ENCODE measurements at regions not wholly inside any gene's neighbourhood (a gene's known extent, or its start where the extent isn't known, plus 50 kb on each side); places are given as distances from the start of the nearest gene placed in this dataset.

DNA sequence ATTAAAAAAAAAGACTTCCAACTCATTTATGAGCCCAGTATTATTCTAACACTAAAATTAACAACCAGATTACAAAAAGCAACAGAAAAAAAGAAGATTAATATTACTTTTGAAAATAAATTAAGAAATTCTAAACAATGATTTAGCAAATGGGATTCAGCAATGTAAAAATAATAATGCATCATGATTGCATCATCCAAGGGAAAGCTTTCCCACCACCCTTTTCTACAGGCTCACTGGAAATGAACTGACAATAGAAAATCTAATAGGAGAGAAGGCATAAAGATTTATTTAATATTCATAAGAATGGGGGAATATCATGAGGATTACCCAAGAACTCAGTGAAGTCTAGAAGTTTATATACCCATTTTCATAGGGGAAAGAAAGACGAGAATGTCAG lies 1671.9 kb downstream of the NCAM2 start:
- Mint-ChIP-seq H3K36me3 (peaks cover 1% of the 10 kb centered on the region), H3K27me3 (no peaks in the 10 kb centered on the region), H3K4me3 (no peak overlapping the region), H3K4me1 (no peaks in the 10 kb centered on the region), H3K9me3 (ENCODE audit: low read depth) (peaks cover 17% of the 10 kb centered on the region), H3K27ac (no peak overlapping the region)
- no peak for DNase-seq
- ATAC-seq, result no peak
- CTCF ChIA-PET, result no interaction called here

DNA sequence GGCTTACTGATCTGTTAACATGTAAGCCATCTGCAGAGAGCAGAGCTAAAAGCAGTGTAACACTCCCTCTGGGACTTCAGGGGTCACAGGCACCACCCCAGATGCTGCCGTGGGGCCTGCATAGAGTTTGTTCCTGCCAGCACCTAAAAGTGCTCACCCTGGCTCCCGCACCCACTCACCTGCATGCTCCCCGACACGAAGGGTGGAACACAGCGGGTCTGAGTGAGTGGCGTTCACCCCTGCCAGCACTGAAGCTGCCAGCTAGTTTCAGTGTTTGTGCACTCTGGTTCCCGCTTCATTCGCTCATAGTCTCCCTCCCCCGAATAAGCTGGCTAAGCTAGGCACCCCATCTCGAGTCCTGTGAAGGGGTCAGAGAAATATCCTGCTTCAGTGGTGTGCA lies 1681.0 kb downstream of the NCAM2 start:
- CTCF ChIA-PET, result no interaction called here

DNA sequence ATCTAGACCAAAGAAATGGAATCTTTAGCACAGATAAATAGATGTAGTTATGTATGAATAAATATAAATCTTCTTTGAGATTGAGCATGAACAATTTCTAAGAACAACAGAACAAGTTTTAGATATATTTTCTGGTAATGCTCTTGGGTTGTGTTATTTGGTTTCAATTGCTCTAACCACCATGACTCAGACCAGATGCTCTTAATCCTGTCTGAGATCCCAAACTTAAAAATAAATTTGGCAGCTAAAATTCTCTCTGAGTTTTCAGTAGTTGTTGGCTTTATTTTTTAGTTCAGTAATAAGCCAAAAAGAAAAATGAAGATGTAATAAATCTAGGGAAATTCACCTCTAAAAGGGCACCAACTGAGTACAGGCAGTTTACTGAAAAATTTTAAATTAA lies 1693.4 kb downstream of the NCAM2 start:
- Mint-ChIP-seq H3K36me3 (no peaks in the 10 kb centered on the region), H3K4me1 (no peaks in the 10 kb centered on the region), H3K4me3 (no peak overlapping the region), H3K27me3 (no peaks in the 10 kb centered on the region), H3K9me3 (ENCODE audit: low read depth) (peaks cover 26% of the 10 kb centered on the region), H3K27ac (no peak overlapping the region)
- DNase-seq (no peak), ATAC-seq (no peak)
- CTCF ChIA-PET, result no interaction called here

More for the DNA sequence above, 1681.0 kb downstream of the NCAM2 start:
- Mint-ChIP-seq H3K27ac (no peak overlapping the region), H3K36me3 (no peaks in the 10 kb centered on the region), H3K4me3 (no peak overlapping the region), H3K4me1 (no peaks in the 10 kb centered on the region), H3K9me3 (ENCODE audit: low read depth) (peaks cover 11% of the 10 kb centered on the region), H3K27me3 (no peaks in the 10 kb centered on the region)
- DNase-seq (no peak), ATAC-seq (no peak)

DNA sequence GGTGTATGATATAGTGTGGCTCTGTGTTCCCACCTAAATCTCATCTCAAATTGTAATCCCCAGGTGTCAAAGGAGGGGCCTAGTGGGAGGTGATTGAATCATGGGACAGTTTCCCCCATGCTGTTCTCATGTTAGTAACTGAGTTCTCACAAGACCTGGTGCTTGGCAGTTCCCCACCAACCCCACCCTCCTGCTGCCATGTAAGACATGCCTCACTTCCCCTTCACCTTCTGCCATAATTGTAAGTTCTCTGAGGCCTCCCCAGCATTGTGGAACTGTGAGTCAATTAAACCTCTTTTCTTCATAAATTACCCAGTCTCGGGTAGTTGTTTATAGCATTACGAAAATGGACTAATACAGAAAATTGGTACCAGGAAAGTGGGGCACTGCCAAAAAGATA lies 1705.3 kb downstream of the NCAM2 start:
- DNase-seq (no peak), ATAC-seq (no peak)
- no peaks in the 10 kb centered on the region for H3K27me3 Mint-ChIP-seq
- no peaks in the 10 kb centered on the region for H3K4me1 Mint-ChIP-seq
- no peaks in the 10 kb centered on the region for H3K9me3 Mint-ChIP-seq (ENCODE audit: low read depth)
- H3K36me3 Mint-ChIP-seq, result no peaks in the 10 kb centered on the region
- no peak overlapping the region for H3K4me3 Mint-ChIP-seq
- CTCF ChIA-PET, result no interaction called here
- no peak overlapping the region for H3K27ac Mint-ChIP-seq

DNA sequence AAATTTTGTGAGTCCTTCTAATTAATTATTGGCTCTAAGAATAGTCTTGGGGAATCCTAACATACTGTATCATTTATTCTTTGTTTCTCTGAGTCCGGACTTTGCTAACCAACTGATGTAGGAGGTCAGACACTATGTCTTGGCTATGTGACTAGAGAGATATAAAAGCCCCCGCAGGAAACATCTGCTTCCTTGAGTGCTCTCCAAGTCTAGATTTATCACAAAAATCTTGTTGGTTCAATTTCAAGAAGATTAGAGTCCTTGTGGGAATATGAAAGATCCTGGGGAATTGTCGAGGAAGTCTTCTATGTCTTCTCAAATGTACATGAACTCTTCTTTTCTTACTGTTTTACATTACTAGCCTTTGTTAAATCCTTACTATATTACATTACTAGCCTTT lies 1712.5 kb downstream of the NCAM2 start:
- Mint-ChIP-seq H3K27ac (no peak overlapping the region), H3K36me3 (no peaks in the 10 kb centered on the region), H3K27me3 (no peaks in the 10 kb centered on the region), H3K9me3 (ENCODE audit: low read depth) (peaks cover 7% of the 10 kb centered on the region), H3K4me1 (no peaks in the 10 kb centered on the region), H3K4me3 (no peak overlapping the region)
- CTCF ChIA-PET, result no interaction called here
- DNase-seq (no peak), ATAC-seq (no peak)

DNA sequence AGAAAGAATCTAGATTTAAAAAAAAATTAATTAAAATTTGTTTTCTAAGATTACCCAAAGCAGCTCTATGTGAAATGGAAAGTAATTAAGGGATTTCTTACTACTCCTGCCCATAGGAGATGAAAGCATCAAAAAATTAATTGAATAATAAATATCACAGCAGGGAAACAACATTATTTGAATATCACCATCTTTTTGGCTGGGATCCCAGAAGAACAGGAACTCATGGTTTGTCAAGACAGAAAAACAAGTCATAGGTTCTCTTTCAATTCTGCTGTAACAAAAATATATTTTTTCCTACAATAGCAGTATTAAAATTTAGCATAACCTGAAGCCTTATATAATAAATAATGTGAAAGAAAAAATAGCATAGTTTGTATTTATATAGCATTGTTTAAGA lies 1713.4 kb downstream of the NCAM2 start:
- DNase-seq (no peak), ATAC-seq (no peak)
- CTCF ChIA-PET, result no interaction called here
- no peaks in the 10 kb centered on the region for H3K4me1 Mint-ChIP-seq
- H3K27ac Mint-ChIP-seq, result no peak overlapping the region
- H3K36me3 Mint-ChIP-seq, result no peaks in the 10 kb centered on the region
- H3K27me3 Mint-ChIP-seq, result no peaks in the 10 kb centered on the region
- peaks cover 8% of the 10 kb centered on the region for H3K9me3 Mint-ChIP-seq (ENCODE audit: low read depth)
- H3K4me3 Mint-ChIP-seq, result no peak overlapping the region

DNA sequence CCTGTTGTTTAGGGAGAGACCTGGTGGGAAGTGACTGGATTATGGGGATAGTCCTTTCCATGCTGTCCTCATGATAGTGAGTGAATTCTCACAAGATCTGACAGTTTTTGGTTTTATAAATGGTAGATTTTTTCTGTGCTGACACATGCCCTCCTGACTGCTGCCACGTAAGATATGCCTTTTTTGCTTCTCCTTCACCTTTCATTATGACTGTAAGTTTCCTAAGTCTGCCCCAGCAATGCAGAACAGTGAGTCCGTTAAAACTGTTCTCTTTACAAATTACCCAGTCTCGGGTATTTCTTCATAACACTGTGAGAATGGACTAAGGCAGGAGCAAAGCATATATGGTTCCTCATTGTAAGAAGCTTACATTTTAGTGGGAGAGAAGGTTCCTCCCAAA lies 1727.2 kb downstream of the NCAM2 start:
- no peaks in the 10 kb centered on the region for H3K27me3 Mint-ChIP-seq
- CTCF ChIA-PET, result no interaction called here
- no peaks in the 10 kb centered on the region for H3K36me3 Mint-ChIP-seq
- H3K27ac Mint-ChIP-seq, result no peak overlapping the region
- no peak for DNase-seq
- ATAC-seq, result no peak
- H3K9me3 Mint-ChIP-seq (ENCODE audit: low read depth), result peaks cover 10% of the 10 kb centered on the region
- no peak overlapping the region for H3K4me3 Mint-ChIP-seq
- no peaks in the 10 kb centered on the region for H3K4me1 Mint-ChIP-seq

DNA sequence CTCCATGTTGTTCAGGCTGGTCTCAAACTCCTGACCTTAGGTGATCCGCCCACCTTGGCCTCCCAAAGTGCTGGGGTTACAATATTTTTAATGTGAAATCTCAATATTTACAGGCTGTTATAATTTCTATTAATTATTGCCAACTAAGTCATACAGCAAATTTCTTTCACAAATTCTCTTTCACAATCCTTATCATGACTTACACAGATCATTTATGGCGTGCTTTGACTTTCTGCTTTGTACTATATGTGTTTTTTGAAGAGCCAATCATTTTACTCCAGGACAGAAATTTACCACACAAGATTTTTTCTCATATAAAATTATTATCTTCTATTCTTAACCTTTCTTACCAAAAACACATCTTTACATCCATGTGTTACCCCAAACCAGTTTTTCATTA lies 1729.9 kb downstream of the NCAM2 start:
- no peaks in the 10 kb centered on the region for H3K36me3 Mint-ChIP-seq
- CTCF ChIA-PET, result no interaction called here
- H3K27ac Mint-ChIP-seq, result no peak overlapping the region
- ATAC-seq, result no peak
- no peak for DNase-seq
- H3K4me3 Mint-ChIP-seq, result no peak overlapping the region
- no peaks in the 10 kb centered on the region for H3K27me3 Mint-ChIP-seq
- H3K9me3 Mint-ChIP-seq (ENCODE audit: low read depth), result peaks cover 18% of the 10 kb centered on the region
- H3K4me1 Mint-ChIP-seq, result no peaks in the 10 kb centered on the region

DNA sequence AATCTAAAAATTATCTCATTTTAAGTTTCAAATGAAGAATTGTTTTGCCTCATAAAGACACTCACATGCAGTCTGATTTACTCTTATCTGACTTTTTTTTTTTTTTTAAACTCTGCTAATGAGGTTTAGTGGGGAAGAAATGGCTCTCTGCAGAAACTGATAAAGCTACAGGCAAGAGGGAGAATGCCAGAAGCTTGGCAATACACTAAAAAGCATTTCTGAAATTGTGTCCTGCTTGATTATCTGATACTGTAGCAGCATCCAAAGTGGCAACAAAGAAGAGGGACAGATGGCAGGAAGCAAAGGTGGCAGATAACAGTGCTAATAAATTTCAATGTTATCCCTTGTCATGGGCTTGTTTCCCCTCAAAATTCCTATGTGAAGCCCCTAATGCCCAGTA lies 1744.9 kb downstream of the NCAM2 start:
- H3K9me3 Mint-ChIP-seq (ENCODE audit: low read depth), result peaks cover 4% of the 10 kb centered on the region
- H3K27ac Mint-ChIP-seq, result no peak overlapping the region
- ATAC-seq (no peak), DNase-seq (no peak)
- CTCF ChIA-PET, result no interaction called here
- H3K36me3 Mint-ChIP-seq, result no peaks in the 10 kb centered on the region
- H3K4me3 Mint-ChIP-seq, result no peak overlapping the region
- no peaks in the 10 kb centered on the region for H3K27me3 Mint-ChIP-seq
- H3K4me1 Mint-ChIP-seq, result no peaks in the 10 kb centered on the region

DNA sequence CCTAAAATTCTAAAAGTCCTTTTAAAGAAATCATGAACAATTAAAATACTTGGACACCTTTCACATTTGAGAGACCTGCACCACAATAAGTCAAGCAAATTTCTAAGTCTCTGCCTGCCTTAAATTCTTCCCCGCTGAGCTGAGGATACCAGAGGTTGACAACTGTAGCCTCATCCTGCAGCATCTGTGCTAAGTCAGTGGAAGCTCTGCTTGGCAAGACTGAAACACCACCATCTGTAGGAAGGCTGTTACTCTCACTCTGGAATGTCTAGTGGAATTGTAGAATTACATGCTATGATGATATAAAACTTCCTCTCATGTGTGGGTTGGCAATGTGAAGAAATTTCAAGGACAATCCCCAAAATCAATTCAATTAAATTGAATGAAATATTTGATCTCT lies 1756.5 kb downstream of the NCAM2 start:
- DNase-seq (no peak), ATAC-seq (no peak)
- H3K9me3 Mint-ChIP-seq (ENCODE audit: low read depth), result no peaks in the 10 kb centered on the region
- H3K4me3 Mint-ChIP-seq, result no peak overlapping the region
- H3K27me3 Mint-ChIP-seq, result no peaks in the 10 kb centered on the region
- H3K27ac Mint-ChIP-seq, result no peak overlapping the region
- no peaks in the 10 kb centered on the region for H3K36me3 Mint-ChIP-seq
- CTCF ChIA-PET, result no interaction called here
- no peaks in the 10 kb centered on the region for H3K4me1 Mint-ChIP-seq

DNA sequence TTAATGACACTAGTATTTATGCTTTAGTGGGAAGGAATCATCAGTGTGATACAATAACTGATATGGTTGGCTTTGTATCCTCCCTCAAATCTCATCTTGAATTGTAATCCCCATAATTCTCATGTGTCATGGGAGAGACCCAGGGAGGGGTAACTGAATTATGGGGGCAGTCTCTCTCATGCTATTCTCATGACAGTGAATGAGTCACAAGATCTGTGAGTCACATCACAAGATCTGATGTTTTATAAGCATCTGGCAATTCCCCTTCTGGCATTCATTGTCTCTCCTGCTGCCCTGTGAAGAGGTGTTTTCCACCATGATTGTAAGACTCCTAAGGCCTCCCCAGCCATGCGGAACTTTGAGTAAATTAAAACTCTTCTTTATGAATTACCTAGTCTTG lies 1760.3 kb downstream of the NCAM2 start:
- Mint-ChIP-seq H3K27me3 (no peaks in the 10 kb centered on the region), H3K4me1 (no peaks in the 10 kb centered on the region), H3K27ac (no peak overlapping the region), H3K9me3 (ENCODE audit: low read depth) (no peaks in the 10 kb centered on the region), H3K36me3 (no peaks in the 10 kb centered on the region), H3K4me3 (no peak overlapping the region)
- CTCF ChIA-PET, result no interaction called here
- no peak for ATAC-seq
- no peak for DNase-seq

DNA sequence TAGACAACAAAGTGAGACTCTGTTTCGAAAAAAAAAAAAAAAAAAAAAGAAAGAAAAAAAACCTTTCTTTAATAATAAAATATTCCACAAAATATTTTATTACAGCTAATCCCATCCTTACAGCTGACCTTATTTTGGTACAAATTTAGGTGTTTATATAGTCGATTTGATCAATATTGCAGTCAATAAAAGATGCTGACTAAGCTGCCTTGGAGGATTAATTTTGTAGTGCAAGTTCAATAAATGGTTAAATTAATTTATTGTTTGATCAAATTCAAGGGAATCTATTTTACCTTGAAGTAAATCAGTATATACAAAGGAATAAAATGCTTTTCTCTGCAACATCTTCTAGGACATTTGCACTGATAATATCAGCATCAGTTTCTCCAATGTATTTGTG lies 1764.3 kb downstream of the NCAM2 start:
- Mint-ChIP-seq H3K4me3 (no peak overlapping the region), H3K27me3 (no peaks in the 10 kb centered on the region), H3K36me3 (no peaks in the 10 kb centered on the region), H3K4me1 (no peaks in the 10 kb centered on the region), H3K27ac (no peak overlapping the region), H3K9me3 (ENCODE audit: low read depth) (no peaks in the 10 kb centered on the region)
- CTCF ChIA-PET, result no interaction called here
- DNase-seq (no peak), ATAC-seq (no peak)

DNA sequence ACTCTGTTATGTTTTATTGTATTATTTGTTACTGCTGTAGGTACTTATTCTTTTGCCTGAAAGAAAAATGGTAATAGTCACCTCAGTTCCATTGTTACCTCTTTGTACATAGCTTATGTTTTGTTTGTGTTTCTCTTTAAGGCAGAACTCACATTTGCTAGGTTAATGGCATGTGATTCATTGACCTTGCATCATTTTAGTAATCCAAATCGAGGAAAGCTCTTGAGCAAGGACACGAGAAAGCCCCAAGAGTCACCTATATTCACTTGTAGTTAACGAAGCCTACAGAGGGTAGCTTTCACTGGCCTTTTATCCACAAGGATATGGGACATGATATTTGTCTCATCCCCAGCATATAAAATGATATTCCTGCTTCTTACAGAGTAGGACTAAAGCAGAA lies 1765.2 kb downstream of the NCAM2 start:
- no peak overlapping the region for H3K27ac Mint-ChIP-seq
- H3K4me3 Mint-ChIP-seq, result no peak overlapping the region
- no peaks in the 10 kb centered on the region for H3K9me3 Mint-ChIP-seq (ENCODE audit: low read depth)
- CTCF ChIA-PET, result no interaction called here
- H3K4me1 Mint-ChIP-seq, result no peaks in the 10 kb centered on the region
- H3K36me3 Mint-ChIP-seq, result no peaks in the 10 kb centered on the region
- no peak for DNase-seq
- no peaks in the 10 kb centered on the region for H3K27me3 Mint-ChIP-seq
- no peak for ATAC-seq

DNA sequence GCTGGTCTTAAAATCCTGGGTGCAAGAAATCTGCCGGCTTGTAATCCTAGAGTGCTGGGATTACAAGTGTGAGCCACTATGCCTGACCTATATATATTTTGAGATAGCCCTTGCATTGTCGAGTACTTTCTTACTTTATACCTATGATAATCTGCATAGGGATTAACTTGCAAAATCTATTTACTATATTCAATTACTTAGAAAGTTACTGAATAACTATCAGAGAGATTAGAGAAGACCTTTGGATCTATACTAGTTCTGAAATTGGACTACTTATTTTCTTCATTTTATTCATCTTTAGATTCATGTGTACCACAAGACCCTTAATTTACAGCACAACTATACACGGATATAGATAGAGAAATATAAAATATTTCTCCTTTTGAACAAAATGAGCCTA lies 1766.0 kb downstream of the NCAM2 start:
- Mint-ChIP-seq H3K4me3 (no peak overlapping the region), H3K27ac (no peak overlapping the region), H3K36me3 (no peaks in the 10 kb centered on the region), H3K9me3 (ENCODE audit: low read depth) (no peaks in the 10 kb centered on the region), H3K27me3 (no peaks in the 10 kb centered on the region), H3K4me1 (no peaks in the 10 kb centered on the region)
- CTCF ChIA-PET, result no interaction called here
- no peak for ATAC-seq
- DNase-seq, result no peak

DNA sequence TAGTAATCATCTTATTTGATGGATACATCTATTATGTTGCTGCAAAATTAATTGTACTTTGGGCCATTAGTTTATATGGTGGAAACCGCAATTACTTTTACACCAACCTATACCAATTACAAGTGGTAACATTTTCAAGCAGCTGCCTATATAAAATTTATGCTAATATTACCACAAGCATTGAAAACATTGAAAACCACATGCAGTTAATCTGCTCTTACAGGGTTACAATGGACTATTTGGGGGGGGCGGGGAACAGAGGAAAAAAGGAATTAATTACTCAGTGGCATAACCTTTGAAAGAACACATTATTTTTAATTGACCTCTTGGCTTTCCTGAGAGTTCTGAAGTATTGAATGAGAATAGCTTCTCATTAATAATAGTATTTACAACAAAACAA lies 1793.2 kb downstream of the NCAM2 start:
- no peaks in the 10 kb centered on the region for H3K27me3 Mint-ChIP-seq
- no peak overlapping the region for H3K4me3 Mint-ChIP-seq
- H3K4me1 Mint-ChIP-seq, result no peaks in the 10 kb centered on the region
- no peak overlapping the region for H3K27ac Mint-ChIP-seq
- CTCF ChIA-PET, result no interaction called here
- DNase-seq, result no peak
- no peak for ATAC-seq
- H3K36me3 Mint-ChIP-seq, result no peaks in the 10 kb centered on the region
- no peaks in the 10 kb centered on the region for H3K9me3 Mint-ChIP-seq (ENCODE audit: low read depth)

Data from activated CD8-positive, alpha-beta memory T cell treated with anti-CD3 and anti-CD28 coated beads, Interleukin-2, amount 10 ng/mL, durations not matched to agents 7 days and 5 days (primary cell).